A549 (cell line): ENCODE measurements at regions not wholly inside any gene's neighbourhood (a gene's known extent, or its start where the extent isn't known, plus 50 kb on each side); places are given as distances from the start of the nearest gene placed in this dataset.

Source experiments
- CTCF ChIP-seq: fragments of >200 bp; sonication (Bioruptor Twin); formaldehyde crosslinking; IDR thresholded peaks from 3 replicates; pipeline ENCODE4 v1.5.1; 2016
- KDM1A ChIP-seq: fragments of 200-600 bp; sonication (generic); IDR thresholded peaks from 2 replicates; pipeline ENCODE4 v1.6.1; 2016; ENCODE audit warnings: low read depth, mild to moderate bottlenecking
- MAFK ChIP-seq: fragments of 450-650 bp; IDR thresholded peaks from 2 replicates; pipeline ENCODE4 v1.6.1; 2014; ENCODE audit not compliant: partially characterized antibody
- PHF8 ChIP-seq: fragments of 200-600 bp; sonication (generic); IDR thresholded peaks from 2 replicates; pipeline ENCODE4 v1.6.1; 2016; ENCODE audit warnings: low read depth, mild to moderate bottlenecking, antibody characterized with exemption, moderate library complexity, borderline replicate concordance
- POLR2A ChIP-seq: IDR thresholded peaks from 2 replicates; pipeline ENCODE4 v1.6.1; 2012; ENCODE audit warnings: mild to moderate bottlenecking, low read length
- ZFP36 ChIP-seq: fragments of 450-650 bp; IDR thresholded peaks from 2 replicates; pipeline ENCODE4 v1.6.1; 2014; ENCODE audit warnings: borderline replicate concordance; ENCODE audit not compliant: partially characterized antibody

- TF ChIP-seq CTCF (no peak), POLR2A (no peak), PHF8 (no peak), MAFK (no peak), ZFP36 (no peak), KDM1A (no peak)
Measured at GRCh38 chr12:91640021-91640420, 457.4 kb upstream of the DCN start.
